AG10803 (cell line): ENCODE measurements at regions not wholly inside any gene's neighbourhood (a gene's known extent, or its start where the extent isn't known, plus 50 kb on each side); places are given as distances from the start of the nearest gene placed in this dataset.
"Not testable (repeated sequence)": the region's sequence is repeated elsewhere in the genome, so short reads cannot be mapped to it uniquely, and the experiment has no call there.

Source experiments
- DNase-seq: peaks from one replicate; pipeline ENCODE4 v3.0.0; 2010; ENCODE audit warnings: low read depth
- H3K4me3 ChIP-seq: 2 replicates; pipeline ENCODE4 v1.5.1; 2011; ENCODE audit warnings: mild to moderate bottlenecking, low read length, control low read depth
- CTCF ChIP-seq: conservative IDR thresholded peaks from 2 replicates; pipeline ENCODE4 v1.5.1; 2011; ENCODE audit warnings: mild to moderate bottlenecking, low read length, control low read depth, inconsistent platforms

DNA sequence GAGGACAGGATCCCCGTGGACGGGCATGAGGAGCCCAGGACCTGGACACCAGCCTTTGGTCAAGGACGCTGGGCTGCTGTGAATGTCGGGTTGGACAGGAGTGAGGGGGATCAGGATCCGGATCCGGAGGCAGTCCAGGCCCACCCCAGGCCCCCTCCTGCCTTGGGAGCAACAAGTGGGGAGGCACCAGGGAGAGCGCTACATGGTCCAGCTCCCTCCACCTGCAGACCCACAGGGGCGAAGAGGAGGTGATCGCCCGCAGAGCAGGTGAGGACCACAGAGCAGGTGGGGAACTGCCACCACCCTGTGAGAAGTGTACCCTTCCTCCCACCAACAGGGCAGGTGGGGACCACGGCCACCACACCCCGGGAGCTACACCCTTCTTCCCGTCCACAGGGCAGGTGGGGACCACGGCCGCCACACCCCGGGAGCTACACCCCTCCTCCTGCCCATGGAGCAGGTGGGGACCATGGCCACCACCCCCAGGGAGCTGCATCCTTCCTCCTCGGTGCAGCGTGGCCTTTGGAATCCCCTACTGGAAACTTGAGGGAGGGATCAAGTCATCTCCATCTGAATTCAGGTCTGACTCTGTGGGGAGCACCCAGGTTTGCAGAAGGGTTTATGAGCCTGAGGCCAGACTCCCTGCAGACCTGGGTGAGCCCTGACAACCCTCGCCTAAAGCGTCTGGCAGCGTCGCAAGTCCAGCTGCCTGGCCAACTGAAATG, 141.0 kb downstream of the BRD1 start:
- DNase-seq, result no peak
- no peak overlapping the region for H3K4me3 ChIP-seq
- TF ChIP-seq CTCF, result no peak

DNA sequence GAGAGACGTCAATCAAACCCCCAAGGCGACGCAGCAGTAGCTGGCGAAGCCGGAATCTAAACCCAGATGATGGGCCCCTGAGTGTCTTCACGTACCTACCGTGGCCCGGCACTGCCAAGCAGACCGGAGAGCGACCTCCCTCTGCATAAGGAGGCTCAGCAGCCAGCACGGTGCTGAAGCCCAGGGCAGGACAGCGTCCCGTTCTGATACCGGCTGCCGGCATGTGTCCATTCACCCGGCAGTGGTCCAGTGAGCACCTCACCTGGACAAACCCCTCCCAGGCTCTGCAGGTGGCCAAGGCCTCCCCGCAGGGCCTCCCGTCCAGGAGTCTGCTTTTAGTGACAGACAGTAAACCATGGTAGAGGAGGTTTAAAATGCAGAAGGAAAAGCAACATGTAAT, 142.0 kb downstream of the BRD1 start:
- no peak for DNase-seq
- no peak overlapping the region for H3K4me3 ChIP-seq
- TF ChIP-seq CTCF, result no peak

DNA sequence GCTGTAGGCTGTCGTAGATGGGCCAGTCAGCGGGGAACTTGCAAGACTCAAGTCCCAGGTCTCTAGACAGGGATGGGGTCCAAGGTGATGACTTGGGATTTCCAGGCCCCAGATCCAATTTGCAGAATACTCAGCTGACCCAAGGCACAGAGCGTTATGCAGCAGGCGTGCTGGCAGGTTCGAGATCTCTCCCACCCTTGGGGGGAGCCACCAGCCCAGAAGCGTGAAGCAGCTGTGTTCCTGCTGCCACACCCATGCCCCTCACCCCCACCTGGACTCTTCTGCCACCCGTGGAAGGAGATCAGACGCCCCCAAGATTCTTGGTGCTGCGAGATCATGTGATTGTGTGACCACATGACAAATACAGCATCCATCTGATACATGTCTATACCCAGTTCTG, 142.6 kb downstream of the BRD1 start:
- no peak for TF ChIP-seq CTCF
- no peak overlapping the region for H3K4me3 ChIP-seq
- no peak for DNase-seq

GRCh38 chr22:49683032-49683431, 144.6 kb downstream of the BRD1 start:
- no peak for DNase-seq
- no peak for TF ChIP-seq CTCF
- no peak overlapping the region for H3K4me3 ChIP-seq

DNA sequence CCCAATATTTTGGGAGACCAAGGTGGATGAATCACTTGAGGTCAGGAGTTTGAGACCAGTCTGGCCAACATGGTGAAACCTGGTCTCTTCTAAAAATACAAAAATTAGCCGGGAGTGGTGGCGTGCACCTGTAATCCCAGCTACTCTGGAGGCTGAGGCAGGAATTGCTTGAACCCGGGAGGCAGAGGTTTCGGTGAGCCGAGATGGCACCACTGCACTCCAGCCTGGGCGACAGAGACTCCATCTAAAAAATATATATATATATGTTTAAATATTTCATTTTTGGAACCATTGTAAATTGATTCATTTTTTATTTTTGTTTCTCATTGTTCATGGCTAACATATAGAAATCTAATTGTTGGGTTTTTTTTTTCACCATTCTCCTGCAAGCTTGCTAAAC, 146.9 kb downstream of the BRD1 start:
- H3K4me3 ChIP-seq, DNase-seq: not testable (repeated sequence)

DNA sequence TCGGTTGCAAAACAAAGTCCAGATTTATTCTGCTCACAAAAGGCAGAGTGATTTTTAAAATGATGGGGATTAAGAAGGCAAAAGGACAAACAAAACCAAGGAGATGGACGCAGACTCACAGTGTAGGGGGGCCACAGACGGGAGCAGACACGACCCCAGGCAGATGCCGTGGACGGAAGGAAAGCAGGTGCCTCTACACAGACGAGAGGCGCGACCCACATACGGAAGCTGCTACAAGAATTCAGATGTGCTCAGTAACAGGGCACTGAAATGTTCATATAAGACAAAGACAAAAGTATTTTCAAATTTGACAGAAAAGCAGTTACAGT, 148.9 kb downstream of the BRD1 start:
- H3K4me3 ChIP-seq, result no peak overlapping the region
- TF ChIP-seq CTCF, result no peak
- DNase-seq, result no peak

DNA sequence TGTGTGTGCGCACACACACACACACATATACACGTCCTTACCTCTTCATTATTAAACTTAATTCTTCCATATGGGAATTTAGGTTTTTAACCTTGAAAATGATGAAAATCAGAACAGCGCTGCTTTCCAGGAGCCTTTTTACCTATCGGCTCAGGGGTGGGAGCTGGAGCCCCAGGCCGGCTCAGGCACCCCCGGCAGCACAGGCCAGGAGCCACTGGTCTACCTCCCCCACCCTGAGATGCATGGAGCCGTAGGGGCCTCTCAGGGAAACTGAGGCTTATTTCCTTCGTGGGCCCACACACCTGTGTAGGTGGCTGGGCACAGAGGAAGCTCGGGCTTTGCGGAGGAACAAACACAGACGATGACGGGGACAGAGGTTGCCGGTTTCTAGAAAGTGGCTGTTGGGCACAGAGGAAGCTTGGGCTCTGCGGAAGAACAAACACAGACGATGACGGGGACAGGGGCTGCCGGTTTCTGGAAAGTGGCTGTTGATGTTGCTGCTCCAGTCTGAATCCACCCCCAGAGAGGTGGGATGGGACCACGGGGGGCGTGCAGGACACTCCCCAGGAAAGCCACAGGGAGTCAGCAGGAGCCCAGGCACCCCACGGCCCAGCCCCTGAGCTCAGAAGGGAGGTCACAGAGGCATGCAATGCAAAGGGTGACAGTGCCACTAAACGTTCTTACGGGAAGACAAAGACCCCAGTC, 149.4 kb downstream of the BRD1 start:
- TF ChIP-seq CTCF, result no peak
- DNase-seq, result no peak
- H3K4me3 ChIP-seq, result no peak overlapping the region
